ENCODE measurements at regions not wholly inside any gene's neighbourhood (a gene's known extent, or its start where the extent isn't known, plus 50 kb on each side); places are given as distances from the start of the nearest gene placed in this dataset.

DNA sequence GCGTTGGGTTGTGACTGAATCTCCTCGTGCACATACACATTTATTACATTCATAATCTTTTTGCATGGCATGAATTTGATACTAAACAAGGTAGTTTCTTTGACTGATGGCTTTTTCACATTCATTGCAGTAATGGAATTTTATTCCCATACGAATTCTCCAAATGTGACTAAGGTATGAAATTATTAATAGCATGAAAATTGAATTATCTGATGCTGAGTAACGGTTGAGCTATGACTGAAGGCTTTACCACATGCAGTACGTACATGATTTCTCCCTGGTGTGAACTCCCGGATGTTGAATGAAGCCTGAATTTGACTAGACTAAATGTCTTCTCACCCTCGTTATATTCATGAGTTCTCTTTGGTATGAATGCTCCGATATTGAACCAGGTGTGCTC is 104.4 kb upstream of the C1GALT1 start:
- TF ChIP-seq, protein P1, sequence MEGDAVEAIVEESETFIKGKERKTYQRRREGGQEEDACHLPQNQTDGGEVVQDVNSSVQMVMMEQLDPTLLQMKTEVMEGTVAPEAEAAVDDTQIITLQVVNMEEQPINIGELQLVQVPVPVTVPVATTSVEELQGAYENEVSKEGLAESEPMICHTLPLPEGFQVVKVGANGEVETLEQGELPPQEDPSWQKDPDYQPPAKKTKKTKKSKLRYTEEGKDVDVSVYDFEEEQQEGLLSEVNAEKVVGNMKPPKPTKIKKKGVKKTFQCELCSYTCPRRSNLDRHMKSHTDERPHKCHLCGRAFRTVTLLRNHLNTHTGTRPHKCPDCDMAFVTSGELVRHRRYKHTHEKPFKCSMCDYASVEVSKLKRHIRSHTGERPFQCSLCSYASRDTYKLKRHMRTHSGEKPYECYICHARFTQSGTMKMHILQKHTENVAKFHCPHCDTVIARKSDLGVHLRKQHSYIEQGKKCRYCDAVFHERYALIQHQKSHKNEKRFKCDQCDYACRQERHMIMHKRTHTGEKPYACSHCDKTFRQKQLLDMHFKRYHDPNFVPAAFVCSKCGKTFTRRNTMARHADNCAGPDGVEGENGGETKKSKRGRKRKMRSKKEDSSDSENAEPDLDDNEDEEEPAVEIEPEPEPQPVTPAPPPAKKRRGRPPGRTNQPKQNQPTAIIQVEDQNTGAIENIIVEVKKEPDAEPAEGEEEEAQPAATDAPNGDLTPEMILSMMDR (IDR thresholded peaks at IDR 0.05): no peak
- TF ChIP-seq POLR2AphosphoS5 (IDR thresholded peaks at IDR 0.05): no peak
- no peak for TF ChIP-seq POLR2A (IDR thresholded peaks at IDR 0.05)

Data from gastroesophageal sphincter (tissue), 3 donors.